ENCODE measurements at regions not wholly inside any gene's neighbourhood (a gene's known extent, or its start where the extent isn't known, plus 50 kb on each side); places are given as distances from the start of the nearest gene placed in this dataset.

GRCh38 chr1:198845851-198846250 is 207.0 kb downstream of the PTPRC start:
- Histone ChIP-seq H3K36me3 (ENCODE audit: control insufficient read depth in 2 of 2, insufficient read depth in 1 of 2, low read length in 2 of 2) (peaks cover under 1 to 2% of the 10 kb centered on the region in 2 experiments; a peak in 1 of 3 replicates), H3K4me3 (ENCODE audit: low read depth, low read length) (no peak overlapping the region), H3K9me3 (ENCODE audit: control insufficient read depth, insufficient read depth, low read depth, low read length) (no peaks in the 10 kb centered on the region), H3K27ac (ENCODE audit: extremely low read depth, low read depth, low read length) (no peak overlapping the region), H3K4me1 (ENCODE audit: control insufficient read depth, insufficient read depth, low read length) (peaks cover 13% of the 10 kb centered on the region)
- TF ChIP-seq, protein P1, sequence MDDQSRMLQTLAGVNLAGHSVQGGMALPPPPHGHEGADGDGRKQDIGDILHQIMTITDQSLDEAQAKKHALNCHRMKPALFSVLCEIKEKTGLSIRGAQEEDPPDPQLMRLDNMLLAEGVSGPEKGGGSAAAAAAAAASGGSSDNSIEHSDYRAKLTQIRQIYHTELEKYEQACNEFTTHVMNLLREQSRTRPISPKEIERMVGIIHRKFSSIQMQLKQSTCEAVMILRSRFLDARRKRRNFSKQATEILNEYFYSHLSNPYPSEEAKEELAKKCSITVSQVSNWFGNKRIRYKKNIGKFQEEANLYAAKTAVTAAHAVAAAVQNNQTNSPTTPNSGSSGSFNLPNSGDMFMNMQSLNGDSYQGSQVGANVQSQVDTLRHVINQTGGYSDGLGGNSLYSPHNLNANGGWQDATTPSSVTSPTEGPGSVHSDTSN (CRISPR knock-in tag; IDR thresholded peaks at IDR 0.05), result no peak
- TF ChIP-seq ZNF155 (tag by site-specific recombination; IDR thresholded peaks at IDR 0.05) (no peak), ZNF184 (tag by site-specific recombination; IDR thresholded peaks at IDR 0.05) (no peak), SETDB1 (IDR thresholded peaks at IDR 0.05; ENCODE audit: insufficient read length, low read length) (no peak), ZSCAN23 (tag by site-specific recombination; IDR thresholded peaks at IDR 0.05) (no peak), ZNF404 (tag by site-specific recombination; IDR thresholded peaks at IDR 0.05) (no peak), ZNF214 (tag by site-specific recombination; IDR thresholded peaks at IDR 0.05; ENCODE audit: borderline replicate concordance) (no peak), SP2 (tag by site-specific recombination; IDR thresholded peaks at IDR 0.05) (no peak), ZEB2 (tag by site-specific recombination; IDR thresholded peaks at IDR 0.05) (no peak), ZNF623 (tag by site-specific recombination; IDR thresholded peaks at IDR 0.05) (no peak), ZNF677 (tag by site-specific recombination; IDR thresholded peaks at IDR 0.05) (no peak), ZNF560 (tag by site-specific recombination; IDR thresholded peaks at IDR 0.05; ENCODE audit: borderline replicate concordance) (no peak)
- TF ChIP-seq, protein P2, sequence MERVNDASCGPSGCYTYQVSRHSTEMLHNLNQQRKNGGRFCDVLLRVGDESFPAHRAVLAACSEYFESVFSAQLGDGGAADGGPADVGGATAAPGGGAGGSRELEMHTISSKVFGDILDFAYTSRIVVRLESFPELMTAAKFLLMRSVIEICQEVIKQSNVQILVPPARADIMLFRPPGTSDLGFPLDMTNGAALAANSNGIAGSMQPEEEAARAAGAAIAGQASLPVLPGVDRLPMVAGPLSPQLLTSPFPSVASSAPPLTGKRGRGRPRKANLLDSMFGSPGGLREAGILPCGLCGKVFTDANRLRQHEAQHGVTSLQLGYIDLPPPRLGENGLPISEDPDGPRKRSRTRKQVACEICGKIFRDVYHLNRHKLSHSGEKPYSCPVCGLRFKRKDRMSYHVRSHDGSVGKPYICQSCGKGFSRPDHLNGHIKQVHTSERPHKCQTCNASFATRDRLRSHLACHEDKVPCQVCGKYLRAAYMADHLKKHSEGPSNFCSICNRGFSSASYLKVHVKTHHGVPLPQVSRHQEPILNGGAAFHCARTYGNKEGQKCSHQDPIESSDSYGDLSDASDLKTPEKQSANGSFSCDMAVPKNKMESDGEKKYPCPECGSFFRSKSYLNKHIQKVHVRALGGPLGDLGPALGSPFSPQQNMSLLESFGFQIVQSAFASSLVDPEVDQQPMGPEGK (tag by site-specific recombination; IDR thresholded peaks at IDR 0.05), result no peak
- TF ChIP-seq, protein P3, sequence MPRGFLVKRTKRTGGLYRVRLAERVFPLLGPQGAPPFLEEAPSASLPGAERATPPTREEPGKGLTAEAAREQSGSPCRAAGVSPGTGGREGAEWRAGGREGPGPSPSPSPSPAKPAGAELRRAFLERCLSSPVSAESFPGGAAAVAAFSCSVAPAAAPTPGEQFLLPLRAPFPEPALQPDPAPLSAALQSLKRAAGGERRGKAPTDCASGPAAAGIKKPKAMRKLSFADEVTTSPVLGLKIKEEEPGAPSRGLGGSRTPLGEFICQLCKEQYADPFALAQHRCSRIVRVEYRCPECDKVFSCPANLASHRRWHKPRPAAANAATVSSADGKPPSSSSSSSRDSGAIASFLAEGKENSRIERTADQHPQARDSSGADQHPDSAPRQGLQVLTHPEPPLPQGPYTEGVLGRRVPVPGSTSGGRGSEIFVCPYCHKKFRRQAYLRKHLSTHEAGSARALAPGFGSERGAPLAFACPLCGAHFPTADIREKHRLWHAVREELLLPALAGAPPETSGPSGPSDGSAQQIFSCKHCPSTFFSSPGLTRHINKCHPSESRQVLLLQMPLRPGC (tag by site-specific recombination; IDR thresholded peaks at IDR 0.05), result no peak
- POLR2A ChIA-PET, result no interaction called here
- CTCF ChIA-PET, result interaction anchor here (0.6 to 2.2 kb wide), 2 partner anchors 70 to 398 kb away, joined by 4 to 10 read pairs; no protein-coding TSS in a partner anchor

- Histone ChIP-seq H3K27ac (ENCODE audit: extremely low read depth, low read depth, low read length) (no peak overlapping the region), H3K4me3 (ENCODE audit: low read depth, low read length) (no peak overlapping the region), H3K36me3 (ENCODE audit: control insufficient read depth in 2 of 2, insufficient read depth in 1 of 2, low read length in 2 of 2) (peaks cover 2 to 3% of the 10 kb centered on the region in 2 experiments; a peak in 1 of 3 replicates), H3K4me1 (ENCODE audit: control insufficient read depth, insufficient read depth, low read length) (peaks cover 13% of the 10 kb centered on the region), H3K9me3 (ENCODE audit: control insufficient read depth, insufficient read depth, low read depth, low read length) (no peaks in the 10 kb centered on the region)
- CTCF ChIA-PET, result interaction anchor here (2.2 kb wide), 1 partner anchor 397 kb away, joined by 10 read pairs; no protein-coding TSS in a partner anchor
- TF ChIP-seq ZNF157 (tag by site-specific recombination; IDR thresholded peaks at IDR 0.05), result no peak
- TF ChIP-seq, protein P4, sequence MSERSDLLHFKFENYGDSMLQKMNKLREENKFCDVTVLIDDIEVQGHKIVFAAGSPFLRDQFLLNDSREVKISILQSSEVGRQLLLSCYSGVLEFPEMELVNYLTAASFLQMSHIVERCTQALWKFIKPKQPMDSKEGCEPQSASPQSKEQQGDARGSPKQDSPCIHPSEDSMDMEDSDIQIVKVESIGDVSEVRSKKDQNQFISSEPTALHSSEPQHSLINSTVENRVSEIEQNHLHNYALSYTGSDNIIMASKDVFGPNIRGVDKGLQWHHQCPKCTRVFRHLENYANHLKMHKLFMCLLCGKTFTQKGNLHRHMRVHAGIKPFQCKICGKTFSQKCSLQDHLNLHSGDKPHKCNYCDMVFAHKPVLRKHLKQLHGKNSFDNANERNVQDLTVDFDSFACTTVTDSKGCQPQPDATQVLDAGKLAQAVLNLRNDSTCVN (tag by site-specific recombination; optimal IDR thresholded peaks at IDR 0.05), result no peak
- TF ChIP-seq ZNF404 (tag by site-specific recombination; IDR thresholded peaks at IDR 0.05), result no peak
- TF ChIP-seq ZNF148 (tag by site-specific recombination; IDR thresholded peaks at IDR 0.05; ENCODE audit: borderline replicate concordance), result no peak
- TF ChIP-seq HOXA7 (CRISPR knock-in tag; IDR thresholded peaks at IDR 0.05; ENCODE audit: borderline replicate concordance), result no peak
- TF ChIP-seq ZNF626 (tag by site-specific recombination; IDR thresholded peaks at IDR 0.05), result no peak
- TF ChIP-seq GFI1B (tag by site-specific recombination; IDR thresholded peaks at IDR 0.05), result no peak
- no peak for TF ChIP-seq ZNF473 (tag by site-specific recombination; IDR thresholded peaks at IDR 0.05)
- no peak for TF ChIP-seq ZBTB6 (tag by site-specific recombination; IDR thresholded peaks at IDR 0.05)
- no peak for TF ChIP-seq ZNF155 (tag by site-specific recombination; IDR thresholded peaks at IDR 0.05)
- POLR2A ChIA-PET, result no interaction called here
Measured at GRCh38 chr1:198846556-198846955, 207.7 kb downstream of the PTPRC start.

Measured in HEK293 (cell line).